UCSD-AML1 (cell line): ENCODE measurements at regions not wholly inside any gene's neighbourhood (a gene's known extent, or its start where the extent isn't known, plus 50 kb on each side); places are given as distances from the start of the nearest gene placed in this dataset.
A peak's percentile ranks its signal among the peaks of the same experiment; 100 is the strongest.
"Not testable (repeated sequence)": the region's sequence is repeated elsewhere in the genome, so short reads cannot be mapped to it uniquely, and the experiment has no call there.

Experiments
- DNase-seq: peaks from one replicate; lab custom pipeline; 2025; ENCODE audit not compliant: unreplicated experiment; lab: John Stamatoyannopoulos, UW

GRCh38 chr4:4913628-4914027, 54.2 kb downstream of the MSX1 start:
- no peak for DNase-seq

GRCh38 chr4:4914059-4914820, 54.8 kb downstream of the MSX1 start:
- no peak for DNase-seq

- no peak for DNase-seq
Observed at GRCh38 chr4:4914965-4915845, 55.7 kb downstream of the MSX1 start.

GRCh38 chr4:4918067-4918466, 58.6 kb downstream of the MSX1 start:
- no peak for DNase-seq

- no peak for DNase-seq
Observed at GRCh38 chr4:4919927-4920326, 60.5 kb downstream of the MSX1 start.

GRCh38 chr4:4921077-4921476, 61.6 kb downstream of the MSX1 start:
- DNase-seq = no peak

GRCh38 chr4:4922441-4922840, 63.0 kb downstream of the MSX1 start:
- DNase-seq = peak; percentile 62

- DNase-seq = peak; percentile 49
Observed at GRCh38 chr4:4923201-4923600, 63.7 kb downstream of the MSX1 start.

GRCh38 chr4:4930677-4931076, 71.2 kb downstream of the MSX1 start:
- DNase-seq = no peak

- no peak for DNase-seq
Observed at GRCh38 chr4:4935974-4936373, 76.5 kb downstream of the MSX1 start.

GRCh38 chr4:4937926-4938325, 78.5 kb downstream of the MSX1 start:
- no peak for DNase-seq

GRCh38 chr4:4941751-4942150, 77.5 kb downstream of the CYTL1 start:
- DNase-seq = no peak

- no peak for DNase-seq
Observed at GRCh38 chr4:4942658-4943057, 76.6 kb downstream of the CYTL1 start.

- no peak for DNase-seq
Observed at GRCh38 chr4:4945021-4945420, 74.2 kb downstream of the CYTL1 start.

- no peak for DNase-seq
Observed at GRCh38 chr4:4945829-4946228, 73.4 kb downstream of the CYTL1 start.

GRCh38 chr4:4946416-4946815, 72.8 kb downstream of the CYTL1 start:
- DNase-seq = no peak

GRCh38 chr4:4947721-4948120, 71.5 kb downstream of the CYTL1 start:
- no peak for DNase-seq

GRCh38 chr4:4948370-4948769, 70.9 kb downstream of the CYTL1 start:
- no peak for DNase-seq

- no peak for DNase-seq
Observed at GRCh38 chr4:4950561-4951290, 68.5 kb downstream of the CYTL1 start.

GRCh38 chr4:4952273-4952672, 67.0 kb downstream of the CYTL1 start:
- no peak for DNase-seq

- not testable (repeated sequence) for DNase-seq
Observed at GRCh38 chr4:4959344-4960074, 59.7 kb downstream of the CYTL1 start.
